Esophagus squamous epithelium (tissue), 5 donors: ENCODE measurements at regions not wholly inside any gene's neighbourhood (a gene's known extent, or its start where the extent isn't known, plus 50 kb on each side); places are given as distances from the start of the nearest gene placed in this dataset.

Experiments
- DNase-seq: peaks from one replicate; lab custom pipeline; 2025; lab: John Stamatoyannopoulos, UW
- H3K27ac ChIP-seq, 4 donors: fragments of 200-600 bp; sonication (generic); one replicate each; pipeline ENCODE4 v1.5.1; 2016 to 2019; ENCODE audit warnings: mild to moderate bottlenecking in 1 of 4
- H3K27me3 ChIP-seq, 4 donors: fragments of 200-600 bp; sonication (generic); 1 replicate in 3 of 4; 2 replicates in 1 of 4; pipeline versions ENCODE4 v1.5.1 to v1.6.0; 2017 to 2021; ENCODE audit warnings: antibody characterized with exemption in 1 of 4
- H3K36me3 ChIP-seq, 3 donors: fragments of 200-600 bp; sonication (generic); one replicate each; pipeline ENCODE4 v1.5.1; 2016 to 2019
- H3K4me1 ChIP-seq, 3 donors: fragments of 200-600 bp; sonication (generic); one replicate each; pipeline ENCODE4 v1.5.1; 2017 to 2019
- H3K4me3 ChIP-seq, 4 donors: fragments of 200-600 bp; sonication (generic); 1 replicate in 3 of 4; 2 replicates in 1 of 4; pipeline ENCODE4 v1.5.1; 2016 to 2019; ENCODE audit warnings: mild to moderate bottlenecking in 2 of 4, moderate library complexity in 1 of 4
- H3K9me3 ChIP-seq, 3 donors: fragments of 200-600 bp; sonication (generic); one replicate each; pipeline ENCODE4 v1.5.1; 2016 to 2019
- POLR2A ChIP-seq, 4 donors: fragments of 450-650 bp; IDR thresholded peaks; one replicate each; pipeline ENCODE4 v1.6.1; 2017; ENCODE audit warnings: antibody characterized with exemption in 4 of 4, mild to moderate bottlenecking in 4 of 4, moderate library complexity in 3 of 4
- whole genome bisulfite sequencing, 2 donors: methylation state at CpG; one replicate each; pipeline ENCODE4 v1.1.5; 2018; 5-methylcytosine and 5-hydroxymethylcytosine counted together
- intact Hi-C: fragments of 100-400 bp; cut with DNase I; formaldehyde crosslinking; loops from one replicate; pipeline ENCODE4 v1.15.0; 2022
- TF ChIP-seq, protein P1 (sequence below), 6 experiments: fragments of 450-650 bp in 4 of 6; fragments of 200-600 bp in 2 of 6; sonication (generic) in 2 of 6; IDR thresholded peaks; one replicate each; pipeline ENCODE4 v1.5.1; 2016 to 2019; ENCODE audit warnings: antibody characterized with exemption in 6 of 6, mild to moderate bottlenecking in 4 of 6, moderate library complexity in 4 of 6
- donor health status: DM: yes; HTN: yes; CAD: no.

DNA sequence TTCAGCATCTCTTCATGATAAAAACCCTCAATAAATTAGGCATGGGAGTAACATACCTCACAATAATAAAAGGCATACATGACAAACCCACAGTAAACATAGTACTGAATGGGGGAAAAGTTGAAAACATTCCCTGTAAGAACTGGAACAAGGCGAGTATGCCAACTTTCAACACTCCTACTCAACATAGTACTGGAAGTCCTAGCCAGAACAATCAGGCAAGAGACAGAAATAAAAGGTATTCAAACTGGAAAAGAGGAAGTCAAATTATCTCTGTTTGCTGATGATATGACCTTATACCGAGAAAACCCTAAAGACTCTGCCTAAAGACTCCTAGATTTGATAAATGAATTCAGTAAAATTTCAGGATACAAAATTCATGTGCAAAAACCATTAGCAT, 167.6 kb downstream of the TMEM38B start:
- peaks cover 0 to 13% (median 0%) of the 10 kb centered on the region in 4 donors for H3K27me3 ChIP-seq
- H3K9me3 ChIP-seq = no peaks in the 10 kb centered on the region
- intact Hi-C loops = no loop called here
- 46 to 53% methylated on average over 2 of the region's 2 CpGs for WGBS, 2 donors
- no peaks in the 10 kb centered on the region for H3K36me3 ChIP-seq
- H3K4me3 ChIP-seq = no peak overlapping the region
- TF ChIP-seq POLR2A (IDR thresholded peaks at IDR 0.05) = no peak
- TF ChIP-seq, protein P1, sequence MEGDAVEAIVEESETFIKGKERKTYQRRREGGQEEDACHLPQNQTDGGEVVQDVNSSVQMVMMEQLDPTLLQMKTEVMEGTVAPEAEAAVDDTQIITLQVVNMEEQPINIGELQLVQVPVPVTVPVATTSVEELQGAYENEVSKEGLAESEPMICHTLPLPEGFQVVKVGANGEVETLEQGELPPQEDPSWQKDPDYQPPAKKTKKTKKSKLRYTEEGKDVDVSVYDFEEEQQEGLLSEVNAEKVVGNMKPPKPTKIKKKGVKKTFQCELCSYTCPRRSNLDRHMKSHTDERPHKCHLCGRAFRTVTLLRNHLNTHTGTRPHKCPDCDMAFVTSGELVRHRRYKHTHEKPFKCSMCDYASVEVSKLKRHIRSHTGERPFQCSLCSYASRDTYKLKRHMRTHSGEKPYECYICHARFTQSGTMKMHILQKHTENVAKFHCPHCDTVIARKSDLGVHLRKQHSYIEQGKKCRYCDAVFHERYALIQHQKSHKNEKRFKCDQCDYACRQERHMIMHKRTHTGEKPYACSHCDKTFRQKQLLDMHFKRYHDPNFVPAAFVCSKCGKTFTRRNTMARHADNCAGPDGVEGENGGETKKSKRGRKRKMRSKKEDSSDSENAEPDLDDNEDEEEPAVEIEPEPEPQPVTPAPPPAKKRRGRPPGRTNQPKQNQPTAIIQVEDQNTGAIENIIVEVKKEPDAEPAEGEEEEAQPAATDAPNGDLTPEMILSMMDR (IDR thresholded peaks at IDR 0.05) = no peak
- H3K27ac ChIP-seq = no peak overlapping the region
- no peak for DNase-seq
- no peaks in the 10 kb centered on the region for H3K4me1 ChIP-seq

DNA sequence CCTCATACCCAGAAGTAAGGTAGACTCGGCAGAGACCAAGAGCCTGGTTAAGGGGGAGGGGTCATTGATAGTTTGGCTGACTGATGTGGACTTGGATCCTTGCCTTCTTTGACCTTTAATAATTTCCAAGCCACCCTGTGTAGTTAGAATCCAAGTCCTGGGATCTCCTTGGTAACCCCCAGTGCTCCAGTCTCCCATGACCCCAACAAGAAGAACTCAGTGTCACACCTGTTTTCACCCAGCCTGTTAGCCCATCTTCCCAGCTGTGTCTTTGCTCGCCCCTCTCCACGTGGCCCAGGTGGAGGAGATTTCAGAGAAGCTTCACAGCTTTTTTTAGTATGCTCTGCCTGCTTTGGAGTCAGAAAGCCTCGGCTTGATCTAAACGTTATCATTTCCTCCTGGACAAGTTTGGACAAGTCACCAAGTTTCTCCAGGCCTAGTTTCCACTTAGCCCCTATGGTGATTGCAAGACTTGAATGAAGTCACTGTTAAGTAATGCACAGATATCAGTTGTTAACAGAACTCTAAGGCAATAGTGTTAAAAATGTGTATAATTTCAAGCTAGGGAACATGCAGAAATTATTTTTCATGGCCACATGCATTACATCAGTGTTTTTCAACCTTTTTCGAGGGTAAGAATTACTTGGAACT, 170.0 kb downstream of the TMEM38B start:
- no peak for TF ChIP-seq POLR2A (IDR thresholded peaks at IDR 0.05)
- TF ChIP-seq, protein P1 (IDR thresholded peaks at IDR 0.05) = no peak
- Histone ChIP-seq H3K27me3 (no peaks in the 10 kb centered on the region), H3K4me1 (no peaks in the 10 kb centered on the region), H3K9me3 (no peaks in the 10 kb centered on the region), H3K4me3 (no peak overlapping the region), H3K27ac (no peak overlapping the region), H3K36me3 (no peaks in the 10 kb centered on the region)
- no peak for DNase-seq
- WGBS, 2 donors = 44 to 59% methylated on average over 6 of the region's 6 CpGs
- intact Hi-C loops = no loop called here

DNA sequence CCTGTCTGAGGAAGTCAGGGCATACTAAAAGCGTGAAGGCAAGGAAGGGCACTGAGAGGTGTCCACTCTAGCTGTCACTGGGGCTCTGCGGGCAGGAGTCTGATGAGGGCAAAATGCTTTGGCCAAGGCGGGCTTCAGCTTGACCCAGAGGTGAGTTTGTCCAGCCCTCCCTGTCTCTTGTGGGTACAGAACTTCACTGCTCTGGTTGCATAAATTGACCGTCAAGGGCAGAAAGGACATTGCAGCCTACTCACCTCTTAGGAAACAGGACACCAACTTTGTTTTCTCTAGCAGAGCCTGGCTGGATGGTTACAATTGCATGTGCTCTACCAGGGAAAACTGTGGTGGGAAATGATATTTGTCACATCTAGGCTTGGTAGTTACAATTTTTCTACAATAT, 170.9 kb downstream of the TMEM38B start:
- intact Hi-C loops = no loop called here
- H3K9me3 ChIP-seq = no peaks in the 10 kb centered on the region
- H3K27ac ChIP-seq = no peak overlapping the region
- WGBS, 2 donors = 87 to 100% methylated on average over 3 of the region's 4 CpGs
- H3K36me3 ChIP-seq = no peaks in the 10 kb centered on the region
- no peaks in the 10 kb centered on the region for H3K27me3 ChIP-seq
- TF ChIP-seq, protein P1 (IDR thresholded peaks at IDR 0.05) = no peak
- DNase-seq = no peak
- H3K4me3 ChIP-seq = no peak overlapping the region
- H3K4me1 ChIP-seq = no peaks in the 10 kb centered on the region

DNA sequence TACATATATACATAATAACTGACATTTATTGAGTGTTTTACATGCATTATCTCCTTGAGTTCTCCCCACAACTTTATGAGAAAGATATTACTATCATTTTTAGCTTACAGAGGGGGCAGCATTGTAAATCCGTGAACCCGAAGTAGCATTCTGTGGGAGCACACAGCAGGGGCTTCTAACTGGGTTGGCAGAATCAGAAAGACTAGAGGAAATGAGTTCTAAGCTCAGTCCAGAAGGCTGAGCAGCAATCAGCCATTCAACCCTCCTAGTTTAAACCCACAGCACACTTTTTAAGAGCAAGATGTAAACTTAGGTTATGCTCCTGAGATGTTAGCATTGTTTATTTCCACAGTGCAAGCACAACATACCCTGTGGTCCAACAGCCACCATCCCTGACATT, 177.2 kb downstream of the TMEM38B start:
- DNase-seq = no peak
- TF ChIP-seq POLR2A (IDR thresholded peaks at IDR 0.05) = no peak
- TF ChIP-seq, protein P1 (IDR thresholded peaks at IDR 0.05) = no peak

DNA sequence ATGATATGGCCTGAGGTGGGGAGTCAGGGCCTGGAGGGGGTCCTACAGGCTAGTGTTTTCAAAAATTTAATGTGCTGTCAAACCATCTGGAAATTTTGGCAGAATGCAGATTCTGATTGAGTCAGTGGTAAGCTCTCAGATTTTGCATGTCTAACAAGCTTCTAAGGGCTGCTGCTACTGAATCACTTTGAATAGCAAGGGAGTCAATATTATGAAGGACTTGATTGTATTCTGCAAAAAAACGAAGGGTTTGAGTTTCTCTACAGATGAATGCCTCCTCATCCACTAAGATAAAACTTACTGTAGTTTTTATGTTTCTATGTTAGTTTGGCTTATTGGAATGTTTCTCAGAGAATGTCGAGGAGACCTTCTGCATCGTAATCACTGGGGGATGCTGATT, 179.5 kb downstream of the TMEM38B start:
- TF ChIP-seq, protein P1 (IDR thresholded peaks at IDR 0.05) = no peak
- no peak for TF ChIP-seq POLR2A (IDR thresholded peaks at IDR 0.05)
- 72 to 73% methylated on average over 3 of the region's 3 CpGs for WGBS, 2 donors
- no peak for DNase-seq
- Histone ChIP-seq H3K9me3 (no peaks in the 10 kb centered on the region), H3K27me3 (peaks cover 0 to 3% (median 0%) of the 10 kb centered on the region in 4 donors), H3K4me3 (no peak overlapping the region), H3K27ac (no peak overlapping the region), H3K4me1 (no peaks in the 10 kb centered on the region), H3K36me3 (no peaks in the 10 kb centered on the region)
- intact Hi-C loops = no loop called here

More for the DNA sequence above, 177.2 kb downstream of the TMEM38B start:
- Histone ChIP-seq H3K4me1 (no peaks in the 10 kb centered on the region), H3K36me3 (no peaks in the 10 kb centered on the region), H3K9me3 (no peaks in the 10 kb centered on the region), H3K27ac (no peak overlapping the region), H3K4me3 (no peak overlapping the region), H3K27me3 (peaks cover 0 to 3% (median 0%) of the 10 kb centered on the region in 4 donors)
- intact Hi-C loops = no loop called here
- WGBS, 2 donors = 65 to 74% methylated on average over 2 of the region's 2 CpGs
